HEK293 (cell line): ENCODE measurements at regions not wholly inside any gene's neighbourhood (a gene's known extent, or its start where the extent isn't known, plus 50 kb on each side); places are given as distances from the start of the nearest gene placed in this dataset.

Experiments
- CTCF ChIA-PET: fragments of 350-600 bp; formaldehyde crosslinking; extraction: SDS; loops from one replicate; lab custom pipeline; 2021; ENCODE audit warnings: antibody characterized with exemption; lab: Yijun Ruan, JAX
- POLR2A ChIA-PET: fragments of 300-600 bp; formaldehyde crosslinking; extraction: SDS; loops from one replicate; lab custom pipeline; 2020; ENCODE audit warnings: antibody characterized with exemption, inconsistent platforms; lab: Yijun Ruan, JAX
- H3K27ac ChIP-seq: fragments of 200-500 bp; sonication (Bioruptor generic); 2 replicates; pipeline ENCODE4 v1.5.1; 2014; ENCODE audit warnings: low read depth, low read length, control low read depth, inconsistent platforms; ENCODE audit errors: extremely low read depth
- H3K36me3 ChIP-seq, 2 experiments: fragments of 200-500 bp in 1 of 2; sonication (Bioruptor generic) in 1 of 2; 1 replicate in 1 of 2; 2 replicates in 1 of 2; pipeline ENCODE4 v1.5.1; 2014 to 2017; ENCODE audit warnings: inconsistent platforms in 2 of 2, low read length in 2 of 2; ENCODE audit not compliant: control insufficient read depth in 2 of 2, insufficient read depth in 1 of 2
- H3K4me1 ChIP-seq: fragments of 200-500 bp; sonication (Bioruptor generic); 2 replicates; pipeline ENCODE4 v1.5.1; 2014; ENCODE audit warnings: mild to moderate bottlenecking, low read length, inconsistent platforms; ENCODE audit not compliant: control insufficient read depth, insufficient read depth
- H3K4me3 ChIP-seq: 2 replicates; pipeline ENCODE4 v1.5.1; 2011; ENCODE audit warnings: low read depth, mild to moderate bottlenecking, control low read depth, low read length, moderate library complexity
- H3K9me3 ChIP-seq: fragments of 200-500 bp; sonication (Bioruptor generic); 2 replicates; pipeline ENCODE4 v1.5.1; 2014; ENCODE audit warnings: low read depth, low read length, inconsistent platforms; ENCODE audit not compliant: control insufficient read depth, insufficient read depth
- FEZF1 ChIP-seq: fragments of 450-650 bp; formaldehyde crosslinking; IDR thresholded peaks from 2 replicates; pipeline ENCODE4 v1.5.1; 2016; ENCODE audit warnings: missing biosample characterization, missing genetic modification characterization
- INSM2 ChIP-seq: fragments of 450-650 bp; formaldehyde crosslinking; IDR thresholded peaks from 2 replicates; pipeline ENCODE4 v1.5.1; 2016; ENCODE audit warnings: missing biosample characterization, missing genetic modification characterization
- SCRT2 ChIP-seq: fragments of 450-650 bp; formaldehyde crosslinking; IDR thresholded peaks from 2 replicates; pipeline ENCODE4 v1.5.1; 2016; ENCODE audit warnings: missing biosample characterization, missing genetic modification characterization
- TRIM28 ChIP-seq: IDR thresholded peaks from 2 replicates; pipeline ENCODE4 v1.6.1; 2011; ENCODE audit warnings: low read length, control low read depth, borderline replicate concordance
- ZBTB20 ChIP-seq: fragments of 450-650 bp; formaldehyde crosslinking; IDR thresholded peaks from 2 replicates; pipeline ENCODE4 v1.5.1; 2016; ENCODE audit warnings: missing biosample characterization, missing genetic modification characterization
- ZBTB26 ChIP-seq: fragments of 450-650 bp; formaldehyde crosslinking; optimal IDR thresholded peaks from 2 replicates; pipeline ENCODE3; 2016; ENCODE audit warnings: missing biosample characterization, mild to moderate bottlenecking, missing genetic modification characterization
- ZBTB49 ChIP-seq: fragments of 450-650 bp; formaldehyde crosslinking; IDR thresholded peaks from 2 replicates; pipeline ENCODE4 v1.5.1; 2016; ENCODE audit warnings: missing biosample characterization, missing genetic modification characterization, low read depth
- ZEB2 ChIP-seq: fragments of 450-650 bp; formaldehyde crosslinking; IDR thresholded peaks from 2 replicates; pipeline ENCODE4 v1.5.1; 2016; ENCODE audit warnings: missing biosample characterization, missing genetic modification characterization
- ZNF148 ChIP-seq: fragments of 450-650 bp; formaldehyde crosslinking; IDR thresholded peaks from 2 replicates; pipeline ENCODE4 v1.5.0; 2017; ENCODE audit warnings: missing biosample characterization, missing genetic modification characterization, borderline replicate concordance
- ZNF155 ChIP-seq: fragments of 450-650 bp; formaldehyde crosslinking; IDR thresholded peaks from 2 replicates; pipeline ENCODE4 v1.5.1; 2016; ENCODE audit warnings: missing biosample characterization, missing genetic modification characterization
- ZNF175 ChIP-seq: fragments of 450-650 bp; formaldehyde crosslinking; IDR thresholded peaks from 2 replicates; pipeline ENCODE4 v1.5.1; 2016; ENCODE audit warnings: missing biosample characterization, missing genetic modification characterization
- ZNF184 ChIP-seq: fragments of 450-650 bp; IDR thresholded peaks from 2 replicates; pipeline ENCODE4 v1.5.1; 2018; ENCODE audit warnings: missing biosample characterization, mild to moderate bottlenecking, missing genetic modification characterization
- ZNF280D ChIP-seq: fragments of 450-650 bp; formaldehyde crosslinking; IDR thresholded peaks from 2 replicates; pipeline ENCODE4 v1.5.1; 2016; ENCODE audit warnings: missing biosample characterization, missing genetic modification characterization
- ZNF560 ChIP-seq: fragments of 450-650 bp; formaldehyde crosslinking; IDR thresholded peaks from 2 replicates; pipeline ENCODE4 v1.5.1; 2017; ENCODE audit warnings: missing biosample characterization, missing genetic modification characterization, borderline replicate concordance
- ZNF596 ChIP-seq: fragments of 450-650 bp; IDR thresholded peaks from 2 replicates; pipeline ENCODE4 v1.5.0; 2018; ENCODE audit warnings: missing biosample characterization, mild to moderate bottlenecking, missing genetic modification characterization, moderate library complexity
- ZNF645 ChIP-seq: fragments of 450-650 bp; formaldehyde crosslinking; IDR thresholded peaks from 2 replicates; pipeline ENCODE4; 2016; ENCODE audit warnings: missing biosample characterization, missing genetic modification characterization
- ZNF670 ChIP-seq: fragments of 450-650 bp; formaldehyde crosslinking; IDR thresholded peaks from 2 replicates; pipeline ENCODE4 v1.5.1; 2016; ENCODE audit warnings: missing biosample characterization, missing genetic modification characterization, low read depth
- ZSCAN16 ChIP-seq: fragments of 450-650 bp; formaldehyde crosslinking; IDR thresholded peaks from 2 replicates; pipeline ENCODE4 v1.5.1; 2016; ENCODE audit warnings: missing biosample characterization, missing genetic modification characterization
- ZSCAN18 ChIP-seq: fragments of 450-650 bp; formaldehyde crosslinking; IDR thresholded peaks from 2 replicates; pipeline ENCODE4 v1.5.1; 2016; ENCODE audit warnings: missing biosample characterization, missing genetic modification characterization

- Histone ChIP-seq H3K4me3 (no peak overlapping the region), H3K36me3 (no peaks in the 10 kb centered on the region), H3K9me3 (no peaks in the 10 kb centered on the region), H3K4me1 (peaks cover 8% of the 10 kb centered on the region), H3K27ac (no peak overlapping the region)
- ChIA-PET POLR2A (no interaction called here), CTCF (no interaction called here)
- TF ChIP-seq INSM2 (tag by site-specific recombination) (no peak), ZNF280D (tag by site-specific recombination) (no peak), ZBTB49 (no peak), ZNF175 (no peak), ZBTB20 (tag by site-specific recombination) (no peak), ZNF155 (tag by site-specific recombination) (no peak), ZNF670 (no peak), FEZF1 (no peak), ZBTB26 (tag by site-specific recombination) (no peak), ZSCAN16 (tag by site-specific recombination) (no peak), ZSCAN18 (tag by site-specific recombination) (no peak), ZNF596 (tag by site-specific recombination) (no peak), ZNF184 (tag by site-specific recombination) (no peak), ZEB2 (tag by site-specific recombination) (no peak), ZNF560 (tag by site-specific recombination) (no peak), ZNF148 (tag by site-specific recombination) (no peak), TRIM28 (no peak), SCRT2 (tag by site-specific recombination) (no peak), ZNF645 (tag by site-specific recombination) (no peak)
Observed at GRCh38 chr21:17370916-17371315, 141.9 kb upstream of the CXADR start.
